EL (cell line): ENCODE measurements at regions not wholly inside any gene's neighbourhood (a gene's known extent, or its start where the extent isn't known, plus 50 kb on each side); places are given as distances from the start of the nearest gene placed in this dataset.
A peak's percentile ranks its signal among the peaks of the same experiment; 100 is the strongest.

Source experiments
- DNase-seq: peaks from one replicate; pipeline ENCODE4 v3.0.0-alpha.2; 2016

DNA sequence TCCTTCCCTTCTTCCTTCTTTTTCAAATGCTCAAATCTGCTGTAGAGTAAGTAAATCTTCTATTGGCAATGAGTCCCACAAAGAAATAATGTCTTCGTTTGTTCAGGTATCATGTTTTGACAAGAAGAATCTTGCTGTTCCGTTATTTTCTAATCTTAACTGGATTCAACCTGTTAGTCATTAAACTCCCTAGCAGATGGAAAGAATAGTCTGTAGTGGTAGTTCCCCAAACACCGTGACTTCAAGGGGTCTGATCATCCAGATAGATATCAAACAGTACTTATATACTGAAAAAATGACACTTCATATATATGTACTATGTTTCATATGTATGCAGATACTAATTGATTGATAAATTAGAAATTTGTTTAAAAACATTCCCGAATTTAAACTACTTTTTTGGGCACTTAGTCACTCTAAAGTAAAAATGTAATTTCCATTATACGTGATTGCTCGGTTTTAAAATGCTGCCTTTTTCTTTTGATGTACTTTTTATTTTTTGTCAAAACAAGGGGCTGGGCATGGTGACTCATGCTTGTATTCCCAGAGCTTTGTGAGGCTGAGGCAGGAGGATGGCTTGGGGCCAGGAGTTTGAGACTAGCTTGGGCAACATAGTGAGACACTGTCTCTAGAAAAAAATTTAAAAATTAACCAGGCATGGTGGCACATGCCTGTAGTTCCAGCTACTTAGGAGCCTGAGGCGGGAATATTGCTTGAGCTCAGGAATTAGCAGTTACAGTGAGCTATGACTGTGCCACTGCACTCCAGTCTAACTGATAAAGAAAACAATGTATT, 335.7 kb upstream of the SNX7 start:
- DNase-seq = peak; percentile 97

- DNase-seq = peak; percentile 99
Measured at GRCh38 chr1:98323906-98324358, 337.6 kb upstream of the SNX7 start.

DNA sequence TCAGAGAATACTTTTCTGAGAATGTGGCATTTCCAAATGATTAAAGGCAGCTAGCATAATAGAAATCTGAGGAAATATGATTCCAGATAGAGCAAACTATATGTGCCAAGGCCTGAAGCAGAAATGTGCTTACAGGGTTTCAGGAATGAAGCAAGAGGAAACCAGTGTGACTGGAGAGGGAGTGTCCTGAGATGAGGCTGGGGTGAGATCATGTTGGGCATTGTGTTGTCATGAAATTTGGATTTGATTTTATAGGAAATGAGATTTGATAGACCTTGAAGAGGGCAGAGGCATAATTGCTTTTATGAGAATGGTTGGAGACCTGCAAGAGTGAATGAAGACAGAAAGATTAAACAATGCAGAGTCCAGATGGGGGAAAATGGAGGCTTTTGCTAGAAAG, 338.1 kb upstream of the SNX7 start:
- DNase-seq = peak; percentile 91

- peak; percentile 65 for DNase-seq
Measured at GRCh38 chr1:98322966-98323365, 338.6 kb upstream of the SNX7 start.

DNA sequence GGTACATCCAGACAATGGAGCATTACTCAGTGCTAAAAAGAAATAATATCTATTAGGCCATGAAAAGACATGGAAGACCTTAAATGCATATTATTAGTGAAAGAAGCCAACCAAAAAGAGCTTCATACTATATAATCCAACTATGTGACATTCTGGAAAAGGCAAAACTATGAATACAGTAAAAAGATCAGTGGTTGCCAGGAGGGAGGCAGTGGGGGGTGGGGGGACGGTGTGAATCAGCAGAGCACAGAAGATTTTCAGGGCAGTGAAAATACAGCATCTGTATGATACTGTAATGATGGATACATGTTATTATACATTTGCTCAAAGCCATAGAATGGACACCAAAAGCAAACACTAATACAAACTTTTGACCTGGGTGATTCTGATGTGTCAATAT, 339.4 kb upstream of the SNX7 start:
- DNase-seq = no peak

- no peak for DNase-seq
Measured at GRCh38 chr1:98321191-98321590, 340.3 kb upstream of the SNX7 start.

- peak; percentile 65 for DNase-seq
Measured at GRCh38 chr1:98316286-98316905, 345.1 kb upstream of the SNX7 start.

GRCh38 chr1:98315309-98315708, 346.2 kb upstream of the SNX7 start:
- DNase-seq = peak; percentile 73

DNA sequence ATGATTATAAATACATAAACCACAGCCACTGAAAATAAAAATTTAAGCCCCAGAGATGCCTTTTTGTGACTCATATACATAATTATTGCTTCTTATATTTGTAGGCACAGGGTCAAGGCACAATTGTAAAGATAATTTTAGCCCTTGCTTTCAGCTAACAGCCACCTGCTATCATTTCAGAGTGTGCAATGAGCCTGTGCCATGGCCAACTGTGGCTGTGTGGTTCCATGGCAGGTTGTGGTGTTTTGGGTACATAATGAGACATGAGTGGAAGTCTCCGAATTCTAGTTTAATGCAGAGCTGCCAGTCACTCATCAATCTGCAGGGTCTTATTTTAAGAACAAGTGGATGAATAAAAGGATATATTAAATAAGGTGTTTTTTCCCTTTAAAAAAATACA, 346.9 kb upstream of the SNX7 start:
- DNase-seq = no peak

GRCh38 chr1:98306517-98307089, 354.9 kb upstream of the SNX7 start:
- no peak for DNase-seq

DNA sequence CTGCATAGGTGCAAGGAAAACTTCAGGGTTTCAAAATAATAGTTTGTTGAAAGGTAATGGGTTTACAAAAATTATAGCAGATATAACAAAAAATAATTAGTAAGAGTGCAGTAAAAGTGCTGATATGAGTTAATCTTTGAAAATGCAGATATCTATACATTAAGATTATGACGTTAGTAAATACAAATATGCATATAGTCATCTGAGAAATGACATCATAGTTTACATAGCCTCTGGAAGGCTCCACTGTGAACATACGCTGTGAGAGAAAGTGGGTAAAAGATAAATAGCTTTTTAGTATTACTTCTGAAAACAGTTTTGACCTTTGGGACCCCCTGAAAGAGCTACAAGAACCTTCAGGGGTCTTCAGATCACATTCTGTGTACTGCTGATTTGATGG, 356.2 kb upstream of the SNX7 start:
- no peak for DNase-seq

DNA sequence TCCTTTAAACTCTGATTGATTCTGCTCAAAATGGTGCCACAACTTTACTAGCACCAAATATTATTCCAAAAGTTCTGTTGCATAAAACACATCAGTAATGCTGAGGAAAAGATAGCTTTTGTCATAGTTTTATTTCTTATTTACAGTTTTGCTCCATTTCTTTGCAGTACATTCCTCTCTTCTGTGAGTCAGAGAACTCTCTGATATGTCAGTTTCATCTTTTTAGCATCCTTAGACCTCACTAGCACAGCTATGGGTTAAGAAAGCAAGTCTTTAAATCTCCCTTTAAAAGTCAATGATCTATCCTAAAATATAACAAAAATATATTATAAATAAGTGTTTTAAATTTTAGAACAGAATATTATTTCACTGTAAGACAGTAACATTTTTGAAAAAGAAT, 356.6 kb upstream of the SNX7 start:
- no peak for DNase-seq

DNA sequence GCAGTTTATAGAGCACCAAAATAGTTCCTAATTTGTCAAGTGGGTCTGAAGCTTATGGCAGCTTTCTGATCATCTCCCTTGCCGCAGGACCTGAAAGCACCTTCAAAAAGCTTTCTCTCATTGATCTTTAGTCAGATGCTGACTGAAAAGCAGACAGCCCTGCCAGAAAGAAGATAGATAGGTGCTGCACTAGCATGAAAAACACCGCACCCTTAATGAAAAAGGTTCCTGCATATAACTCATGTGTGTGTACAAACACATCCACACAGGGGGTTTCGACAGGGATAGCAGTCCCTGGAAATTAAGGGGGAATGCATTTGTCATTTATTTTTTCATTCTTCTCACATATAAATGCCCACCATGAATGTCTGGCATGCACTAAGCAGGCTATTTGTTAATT, 361.7 kb upstream of the SNX7 start:
- no peak for DNase-seq

GRCh38 chr1:98299313-98299712, 362.2 kb upstream of the SNX7 start:
- no peak for DNase-seq

GRCh38 chr1:98298319-98298718, 363.2 kb upstream of the SNX7 start:
- DNase-seq = no peak

DNA sequence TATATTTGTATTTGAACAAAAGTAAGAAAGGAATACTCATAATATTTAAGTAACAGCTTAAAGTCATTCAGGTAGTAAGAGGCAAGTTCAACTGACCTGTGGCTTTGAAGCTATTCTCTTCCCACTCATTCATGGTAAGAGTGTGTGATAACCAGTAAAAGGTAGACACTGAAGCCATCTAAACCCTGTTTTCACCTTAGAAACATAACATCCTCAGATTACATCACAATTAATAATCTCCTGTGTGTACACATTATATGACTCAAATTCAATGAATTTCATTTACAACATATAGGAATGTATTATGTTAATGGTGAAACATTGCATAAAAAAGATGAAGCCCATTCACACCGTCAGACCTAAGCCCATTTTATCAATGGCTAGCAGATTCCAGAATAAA, 364.8 kb upstream of the SNX7 start:
- no peak for DNase-seq

DNA sequence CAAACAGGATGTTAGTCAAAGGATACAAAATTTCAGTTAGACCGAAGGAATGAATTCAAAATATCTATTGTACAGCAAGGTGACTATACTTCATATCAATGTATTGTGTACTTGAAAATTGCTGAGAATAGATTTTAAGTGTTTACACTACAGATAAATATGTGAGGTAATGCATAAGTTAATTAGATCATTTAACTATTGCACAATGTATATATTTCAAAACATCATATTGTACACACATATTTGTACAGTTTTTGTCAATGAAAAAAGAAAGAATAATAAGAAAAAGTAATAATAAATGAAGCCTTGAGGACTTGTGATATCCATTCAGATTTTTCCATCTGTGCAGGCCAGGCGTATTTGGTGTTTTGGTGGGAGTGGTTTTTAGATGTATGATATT, 367.4 kb upstream of the SNX7 start:
- no peak for DNase-seq

GRCh38 chr1:98292994-98293393, 368.5 kb upstream of the SNX7 start:
- DNase-seq = no peak

DNA sequence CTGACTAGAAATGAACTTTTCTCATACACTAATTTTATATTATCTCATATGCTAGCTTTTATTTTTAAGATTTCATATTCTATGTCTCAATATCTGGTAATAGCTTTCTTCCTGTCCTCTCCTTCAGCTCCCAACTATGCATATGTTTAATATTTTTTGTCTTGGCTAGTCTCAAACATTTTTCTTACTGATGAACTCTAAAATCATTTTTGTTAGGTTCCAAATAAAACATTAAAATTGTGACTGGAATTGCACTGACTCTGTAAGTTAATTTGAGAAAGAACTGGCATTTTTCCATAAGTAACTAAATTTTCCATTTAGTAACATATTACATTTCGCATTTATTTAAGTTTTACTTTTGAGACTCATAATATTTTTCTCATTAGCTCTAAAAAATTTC, 368.5 kb upstream of the DPYD start:
- DNase-seq = no peak

GRCh38 chr1:98288494-98288893, 367.7 kb upstream of the DPYD start:
- no peak for DNase-seq

- DNase-seq = no peak
Measured at GRCh38 chr1:98287626-98288025, 366.8 kb upstream of the DPYD start.

DNA sequence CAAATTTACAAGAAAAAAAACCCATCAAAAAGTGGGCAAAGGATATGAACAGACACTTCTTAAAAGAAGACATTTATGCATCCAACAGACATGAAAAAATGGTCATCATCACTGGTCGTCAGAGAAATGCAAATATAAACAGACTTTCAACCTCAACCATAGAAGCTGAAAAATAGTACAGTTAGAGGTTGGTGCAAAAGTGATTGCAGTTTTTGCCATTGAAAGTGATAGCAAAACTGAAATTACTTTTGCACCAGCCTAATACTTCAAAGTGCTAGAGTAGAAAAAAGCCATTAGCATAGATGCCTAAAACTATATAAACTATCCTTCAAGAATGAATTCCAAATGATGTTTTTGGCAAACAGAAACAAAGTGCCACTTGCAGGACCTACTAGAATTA, 365.8 kb upstream of the DPYD start:
- DNase-seq = no peak

GRCh38 chr1:98285286-98285685, 364.5 kb upstream of the DPYD start:
- peak; percentile 16 for DNase-seq

GRCh38 chr1:98280049-98280448, 359.2 kb upstream of the DPYD start:
- no peak for DNase-seq
